Central memory CD4-positive, alpha-beta T cell (primary cell): ENCODE measurements at regions not wholly inside any gene's neighbourhood (a gene's known extent, or its start where the extent isn't known, plus 50 kb on each side); places are given as distances from the start of the nearest gene placed in this dataset.

Experiments
- DNase-seq: peaks from one replicate; pipeline ENCODE4 v3.0.0; 2022

DNA sequence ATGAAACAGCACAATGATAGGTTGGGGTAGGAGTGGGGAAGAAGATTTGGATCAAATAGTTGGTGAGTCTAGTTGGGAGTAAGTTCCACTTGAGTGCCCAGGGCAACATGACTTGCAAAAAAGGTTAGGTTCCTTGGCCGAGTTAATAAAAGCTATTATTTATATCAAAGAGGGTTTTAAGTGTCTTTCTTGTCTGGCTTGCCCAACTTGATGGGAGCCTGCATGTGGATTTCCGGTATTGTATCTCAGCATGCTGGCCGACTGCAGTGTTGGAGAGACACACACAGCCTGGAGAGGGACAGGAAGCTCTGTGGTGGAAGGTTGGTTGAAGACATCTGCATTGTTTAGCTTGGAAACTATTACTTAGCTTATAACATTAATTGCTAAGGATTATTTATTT lies 449.5 kb upstream of the TBL1XR1 start:
- peak; percentile 19 for DNase-seq

DNA sequence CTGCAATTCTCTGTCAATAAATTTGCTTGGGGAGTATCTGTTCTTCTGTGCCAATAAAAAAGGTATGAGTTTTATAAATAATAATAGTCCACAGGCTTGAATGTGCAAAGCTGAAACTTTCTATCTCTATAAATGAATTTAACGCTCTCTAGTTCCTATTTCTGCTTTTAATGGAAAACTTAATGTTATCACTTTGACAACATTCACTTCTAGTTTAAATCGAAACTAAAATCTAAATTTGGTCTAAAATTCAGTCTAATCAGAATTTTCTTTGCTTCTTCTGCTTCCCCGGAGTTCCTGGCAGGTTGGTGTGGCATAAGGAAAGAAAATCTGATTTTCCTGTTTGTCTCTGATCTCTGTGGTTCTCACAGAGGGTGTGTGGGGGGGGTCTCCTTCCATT lies 450.1 kb upstream of the TBL1XR1 start:
- DNase-seq = no peak

DNA sequence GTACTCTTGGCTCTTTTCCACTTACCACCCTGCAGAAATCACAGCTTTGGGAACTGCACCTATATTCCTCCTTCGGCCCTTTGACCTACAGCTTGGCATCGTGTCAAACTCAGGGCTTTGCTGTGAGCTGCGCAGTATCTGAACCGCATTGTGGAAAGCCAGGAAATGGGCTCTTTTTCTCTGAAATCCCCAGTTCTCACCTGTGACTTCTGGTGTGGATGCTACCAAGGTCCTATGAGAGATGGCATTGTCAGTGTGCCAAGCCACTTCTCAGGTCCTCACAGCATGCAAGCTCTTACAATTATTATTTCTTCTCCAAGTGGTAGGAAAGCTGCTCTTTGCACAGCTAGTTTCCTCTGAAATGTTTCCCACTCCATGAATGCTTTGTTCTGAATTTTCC lies 450.6 kb upstream of the TBL1XR1 start:
- peak; percentile 13 for DNase-seq

DNA sequence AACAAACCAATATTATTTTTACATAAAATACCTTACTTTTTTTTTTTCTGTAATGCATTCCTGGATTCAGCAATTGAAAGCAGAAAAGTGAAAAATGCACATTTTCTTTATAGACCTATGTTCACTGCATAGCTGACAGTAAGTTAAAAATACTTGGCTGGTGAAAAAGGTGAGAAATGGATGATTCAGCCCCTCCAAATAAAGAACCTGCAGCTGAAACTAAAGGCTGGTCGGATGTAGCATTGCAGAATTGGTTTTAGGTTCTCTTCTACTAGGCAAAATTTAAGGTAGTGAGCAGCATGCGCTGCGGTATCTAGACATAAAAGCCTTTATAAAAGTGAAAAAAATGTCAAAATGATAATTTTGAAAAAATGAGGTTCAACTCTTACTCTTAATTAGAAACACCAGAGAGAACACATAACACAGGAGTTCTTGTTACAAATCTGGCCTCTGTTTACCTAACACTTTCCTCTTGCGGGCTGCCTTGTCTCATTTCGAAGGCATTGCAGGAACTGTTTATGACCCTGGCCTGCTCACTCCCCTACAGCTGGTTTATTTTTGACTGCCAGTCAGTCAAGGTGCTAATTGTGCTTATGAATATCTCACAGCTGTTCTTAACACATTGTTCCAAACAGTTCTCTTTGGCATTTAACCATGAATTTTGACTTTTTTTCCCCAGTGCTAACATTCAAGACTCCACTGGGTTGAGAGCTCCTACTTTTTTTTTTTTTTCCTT lies 455.4 kb upstream of the TBL1XR1 start:
- DNase-seq = no peak

DNA sequence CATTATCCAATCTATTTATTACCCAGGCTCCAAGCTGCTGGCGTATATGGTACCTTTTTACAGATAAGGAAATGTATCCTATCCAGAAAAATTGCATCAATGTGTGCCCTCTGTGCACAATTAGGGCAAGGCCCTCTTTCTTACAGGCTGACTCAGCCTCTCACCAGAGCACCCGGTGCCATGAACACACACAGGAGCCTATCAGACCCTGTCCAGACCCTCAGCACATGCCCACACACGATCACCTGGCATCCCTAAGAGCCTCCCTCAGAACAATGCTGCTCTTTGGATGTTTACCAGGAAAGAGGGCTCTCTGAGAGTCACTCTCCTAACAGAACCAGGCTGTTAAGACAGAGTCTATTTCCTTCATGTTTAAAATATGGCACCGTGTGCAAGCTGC lies 460.0 kb upstream of the TBL1XR1 start:
- no peak for DNase-seq

DNA sequence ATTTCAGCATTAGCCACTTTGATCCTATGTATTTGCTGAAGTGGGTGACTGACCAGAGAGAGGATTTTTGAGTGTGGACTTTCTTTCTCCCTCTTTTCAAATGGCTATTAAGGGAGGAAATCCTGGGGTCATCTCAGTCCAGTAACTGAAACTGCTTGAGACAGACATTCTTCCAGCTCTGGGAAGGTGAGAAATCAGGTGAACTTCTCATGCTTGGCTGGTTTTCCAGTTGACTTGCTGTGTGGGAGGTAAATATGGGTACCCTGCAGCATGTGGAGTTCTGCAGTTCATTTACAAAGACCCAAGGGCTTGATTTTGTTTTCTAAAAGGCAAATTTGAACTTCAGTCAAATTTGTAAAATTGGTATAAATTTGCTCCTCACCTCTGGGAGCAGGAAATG lies 461.1 kb upstream of the TBL1XR1 start:
- DNase-seq = no peak

DNA sequence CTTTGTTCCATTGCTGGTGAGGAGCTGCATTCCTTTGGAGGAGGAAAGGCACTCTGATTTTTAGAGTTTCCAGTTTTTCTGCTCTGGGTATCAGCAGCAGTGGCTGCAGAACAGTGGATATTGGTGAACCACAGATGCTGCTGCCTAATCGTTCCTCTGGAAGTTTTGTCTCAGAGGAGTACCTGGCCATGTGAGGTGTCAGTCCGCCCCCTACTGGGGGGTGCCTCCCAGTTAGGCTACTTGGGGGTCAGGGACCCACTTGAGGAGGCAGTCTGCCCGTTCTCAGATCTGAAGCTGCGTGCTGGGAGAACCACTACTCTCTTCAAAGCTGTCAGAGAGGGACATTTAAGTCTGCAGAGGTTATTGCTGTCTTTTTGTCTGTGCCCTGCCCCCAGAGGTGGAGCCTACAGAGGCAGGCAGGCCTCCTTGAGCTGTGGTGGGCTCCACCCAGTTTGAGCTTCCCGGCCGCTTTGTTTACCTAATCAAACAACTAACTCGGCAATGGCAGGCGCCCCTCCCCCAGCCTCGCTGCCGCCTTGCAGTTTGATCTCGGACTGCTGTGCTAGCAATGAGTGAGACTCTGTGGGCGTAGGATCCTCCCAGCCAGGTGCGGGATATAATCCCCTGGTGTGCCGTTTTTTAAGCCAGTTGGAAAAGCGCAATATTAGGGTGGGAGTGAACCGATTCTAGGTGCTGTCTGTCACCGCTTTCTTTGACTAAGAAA lies 467.3 kb upstream of the TBL1XR1 start:
- peak; percentile 21 for DNase-seq

DNA sequence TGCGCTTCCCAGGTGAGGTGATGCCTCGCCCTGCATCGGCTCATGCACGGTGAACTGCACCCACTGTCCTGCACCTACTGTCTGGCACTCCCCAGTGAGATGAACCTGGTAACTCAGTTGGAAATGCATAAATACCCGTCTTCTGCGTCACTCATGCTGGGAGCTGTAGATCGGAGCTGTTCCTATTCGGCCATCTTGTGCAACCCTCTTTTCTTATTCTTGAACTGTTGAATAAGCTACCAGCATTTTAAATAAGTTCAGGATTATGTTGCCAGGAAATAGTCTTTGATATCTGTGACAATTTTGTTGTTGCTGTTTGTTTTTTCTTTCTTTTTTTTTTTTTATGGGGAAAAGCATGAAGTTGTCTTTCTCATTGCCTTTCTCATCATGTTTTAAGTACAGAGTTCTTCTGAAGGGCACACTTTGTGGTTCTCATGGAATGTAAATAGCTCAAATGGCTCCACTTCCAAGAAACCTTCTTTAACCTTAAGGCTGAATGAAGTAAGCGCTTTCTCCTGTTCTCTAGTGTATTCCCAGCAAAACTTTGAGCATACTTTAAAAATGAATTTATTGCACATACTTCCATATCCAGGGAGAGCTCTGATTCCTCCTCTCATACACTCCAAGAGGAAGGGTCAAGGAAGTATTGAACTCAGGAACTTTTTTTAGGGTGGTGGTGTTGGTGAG lies 468.0 kb upstream of the TBL1XR1 start:
- no peak for DNase-seq

DNA sequence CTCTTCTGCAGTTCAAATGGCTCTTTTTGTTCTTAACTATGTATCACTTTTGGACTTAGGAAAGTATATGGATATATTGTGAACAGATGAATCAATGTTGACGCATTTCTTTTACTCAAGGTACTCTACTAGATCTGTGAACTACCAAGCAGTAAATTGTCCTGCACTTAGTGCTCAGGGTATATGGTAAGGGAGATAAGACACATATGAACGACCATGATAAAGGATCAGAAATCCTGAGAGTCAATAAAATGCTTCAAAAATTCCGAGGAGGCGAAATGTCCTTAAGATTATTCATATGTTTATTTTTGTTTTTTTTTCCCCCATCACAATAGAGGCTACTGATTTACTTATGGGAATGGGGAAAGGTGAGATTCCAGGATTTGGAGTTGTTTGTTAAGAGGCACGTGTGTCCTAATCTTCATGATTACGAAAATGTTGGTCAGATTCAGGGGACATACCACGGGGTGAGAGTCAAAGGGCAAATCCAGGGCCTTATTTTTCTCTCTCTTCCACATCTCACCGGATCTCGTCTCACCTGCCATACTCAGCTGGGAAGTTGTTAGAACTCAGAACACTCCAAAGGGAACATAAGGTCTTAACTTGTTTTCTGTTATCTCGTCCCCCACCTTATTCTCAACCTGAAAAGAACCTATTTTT lies 475.1 kb upstream of the TBL1XR1 start:
- no peak for DNase-seq

DNA sequence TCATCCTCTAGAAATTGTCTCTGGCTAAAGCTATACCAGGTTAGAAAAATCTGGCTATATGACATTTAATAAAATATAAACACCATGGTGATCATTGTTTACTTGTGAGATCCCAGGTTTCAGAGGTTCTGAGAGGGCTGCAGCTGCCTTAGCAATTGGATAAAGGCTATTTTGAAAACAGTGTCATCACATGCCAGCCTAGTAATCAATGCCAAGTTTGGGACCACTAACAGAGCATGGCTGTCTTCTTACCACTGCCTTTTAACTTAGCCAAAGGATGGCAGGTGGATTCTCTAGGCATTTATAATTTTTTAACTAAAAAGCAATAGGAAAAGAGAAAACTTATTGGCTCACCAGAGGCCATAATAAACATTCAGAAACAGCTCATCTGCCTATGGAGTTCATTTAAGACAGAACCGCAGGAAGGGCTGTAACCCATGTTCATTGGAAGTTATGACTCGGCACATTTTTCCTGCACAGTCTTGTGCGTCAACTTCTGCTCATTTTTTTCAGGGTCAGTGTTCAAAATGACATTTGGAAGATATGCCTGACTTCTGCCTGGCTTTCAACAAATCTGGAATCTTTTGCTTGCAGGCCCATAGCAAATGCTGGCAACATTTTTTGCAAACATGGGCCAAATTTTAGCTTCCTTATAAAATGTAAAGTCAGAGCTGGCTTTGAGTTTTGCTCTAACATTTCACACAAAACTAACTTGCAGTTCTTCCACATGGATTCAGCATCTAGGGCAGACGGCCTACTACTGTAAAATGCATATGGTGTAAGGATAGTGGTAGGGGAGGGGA lies 476.0 kb upstream of the TBL1XR1 start:
- DNase-seq = no peak

DNA sequence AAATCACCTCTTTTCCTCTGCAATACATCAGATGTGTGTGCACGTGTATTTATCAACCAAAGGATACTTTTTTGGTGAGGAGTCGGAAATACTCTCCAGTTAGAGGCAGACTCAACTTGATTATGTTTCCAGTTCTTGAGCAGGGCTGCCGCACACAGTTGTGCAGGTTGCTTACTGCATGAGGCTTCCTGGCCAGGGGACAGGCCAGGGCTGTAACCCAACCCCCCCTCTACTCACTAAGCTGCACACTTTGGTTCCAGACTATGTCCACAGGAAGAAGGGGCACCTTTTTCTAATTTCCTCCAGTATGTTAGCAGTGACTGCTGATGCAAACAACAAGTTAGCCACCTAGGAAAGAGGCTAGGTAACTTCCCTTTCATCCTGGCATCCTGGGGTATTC lies 476.9 kb upstream of the TBL1XR1 start:
- no peak for DNase-seq

DNA sequence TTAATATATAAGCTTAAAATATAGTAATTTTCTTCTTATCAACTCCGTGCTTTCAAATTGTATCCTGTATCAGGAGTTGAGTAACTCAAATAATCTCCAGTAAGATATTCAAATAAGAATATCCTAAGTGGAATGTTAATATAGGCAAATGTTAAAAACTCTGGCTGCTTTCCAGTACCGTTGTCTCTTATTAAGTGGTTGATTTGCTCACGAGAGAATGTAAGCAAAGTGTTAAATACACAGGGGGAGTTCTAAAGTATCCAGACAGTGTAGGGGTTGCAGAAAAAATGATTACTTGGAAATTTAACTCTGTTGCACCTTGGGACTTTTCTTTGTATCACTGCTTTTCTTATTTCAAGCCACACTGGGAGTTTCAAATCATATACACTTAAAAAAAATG lies 478.9 kb upstream of the TBL1XR1 start:
- DNase-seq = no peak

DNA sequence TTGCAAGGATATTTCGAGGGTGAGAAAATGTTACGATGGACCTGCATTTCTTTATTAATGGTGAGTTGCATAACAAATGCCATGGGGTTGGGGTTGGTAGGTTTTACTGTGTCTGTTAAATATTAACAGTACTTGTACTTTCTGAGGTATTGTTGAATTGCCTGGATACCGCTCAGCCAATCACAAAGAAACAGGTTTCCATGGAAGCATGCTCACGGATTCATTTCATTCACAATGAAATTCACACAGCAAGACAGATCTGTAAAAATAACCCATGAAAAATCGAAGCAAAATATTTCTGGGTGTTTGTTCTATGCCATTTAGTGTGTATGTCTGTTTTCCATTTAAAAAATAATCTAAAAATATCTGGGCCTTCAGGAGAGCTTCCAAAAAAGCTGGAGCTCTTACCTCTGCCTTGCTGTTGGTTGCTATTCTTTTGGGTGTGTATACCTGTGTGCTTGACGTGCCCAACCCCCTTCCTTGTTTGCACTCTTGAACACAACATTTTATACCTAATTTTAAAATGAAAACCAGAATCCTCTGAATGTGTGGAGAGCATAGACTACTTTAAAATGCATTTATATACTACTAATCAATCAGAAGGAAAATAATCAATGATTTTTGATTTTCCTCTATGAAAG lies 479.8 kb upstream of the TBL1XR1 start:
- no peak for DNase-seq

DNA sequence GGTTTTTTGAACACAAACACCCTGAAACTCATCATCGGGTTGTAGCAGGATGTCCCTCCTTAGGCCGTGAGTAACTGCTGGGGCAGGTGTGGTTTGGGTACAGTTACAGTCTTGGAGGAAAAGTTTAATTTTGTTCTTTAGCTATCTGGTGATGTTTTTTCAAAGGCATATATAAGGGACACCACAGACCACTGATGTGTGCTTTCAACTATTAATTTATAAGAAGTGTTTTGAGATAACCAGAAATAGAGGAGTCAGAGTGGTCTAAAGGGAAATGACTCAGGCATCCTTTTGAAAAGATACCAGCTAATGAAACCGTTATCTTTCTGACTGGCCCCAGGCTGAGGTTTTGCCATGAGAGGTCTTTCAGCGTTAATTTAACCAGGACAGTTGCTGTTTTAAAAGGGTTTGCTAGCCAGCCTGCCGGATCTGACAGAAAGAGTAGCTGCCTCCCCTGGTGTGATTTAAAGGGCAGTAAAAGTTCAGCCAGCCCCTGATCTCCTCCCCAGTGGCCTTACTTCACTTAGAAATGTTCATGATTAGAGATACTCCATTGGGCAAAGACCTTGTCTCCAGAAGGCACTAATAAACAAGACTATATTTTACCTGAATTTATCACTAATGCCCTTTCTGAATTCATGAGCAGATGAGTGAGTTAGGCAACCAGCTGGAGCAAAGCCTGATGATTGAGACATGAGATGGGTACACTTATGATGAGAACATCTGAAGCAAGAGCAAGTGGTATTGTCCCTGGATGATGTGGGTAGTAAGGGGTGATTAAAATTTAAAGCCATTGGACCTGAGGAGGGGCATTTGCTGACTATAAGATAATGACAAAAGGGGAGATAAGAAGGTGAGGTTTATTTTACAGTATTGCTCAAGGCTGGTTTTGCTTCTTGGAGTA lies 482.5 kb upstream of the TBL1XR1 start:
- no peak for DNase-seq

DNA sequence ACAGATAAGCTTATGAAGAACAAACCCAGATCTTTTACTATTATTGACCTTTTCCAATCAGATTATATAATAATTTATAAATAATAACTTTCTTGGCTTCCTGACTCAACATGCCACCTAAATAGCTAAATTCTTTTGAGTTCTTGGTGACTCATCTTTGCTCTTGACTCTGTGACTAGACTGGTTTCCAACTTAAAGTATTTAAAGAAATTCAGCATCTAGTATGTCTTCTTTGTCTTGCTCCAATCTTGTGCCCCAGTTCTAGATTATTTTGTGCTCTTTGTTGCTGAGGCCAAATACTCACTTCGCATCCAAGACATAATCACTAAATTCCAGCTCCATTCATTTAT lies 483.2 kb upstream of the TBL1XR1 start:
- DNase-seq = no peak

DNA sequence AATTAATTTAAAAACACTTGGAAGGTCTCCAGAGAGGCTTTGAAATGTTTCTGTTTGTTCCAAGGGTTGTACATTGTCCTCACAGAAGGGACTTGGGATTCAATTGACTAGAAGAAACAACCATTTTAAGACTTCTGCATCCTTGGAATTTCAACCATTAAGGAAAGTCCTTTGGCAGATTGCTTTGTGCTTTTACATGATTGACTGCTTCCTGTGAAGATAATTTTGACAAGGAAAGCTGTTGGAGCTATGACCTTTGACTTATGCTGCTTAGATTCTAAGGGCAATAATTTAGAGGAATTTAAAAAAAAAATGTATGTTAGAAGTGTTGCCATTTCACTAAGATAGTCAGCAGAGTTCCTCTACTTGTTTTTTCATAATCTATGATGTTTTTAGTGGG lies 483.9 kb upstream of the TBL1XR1 start:
- no peak for DNase-seq

DNA sequence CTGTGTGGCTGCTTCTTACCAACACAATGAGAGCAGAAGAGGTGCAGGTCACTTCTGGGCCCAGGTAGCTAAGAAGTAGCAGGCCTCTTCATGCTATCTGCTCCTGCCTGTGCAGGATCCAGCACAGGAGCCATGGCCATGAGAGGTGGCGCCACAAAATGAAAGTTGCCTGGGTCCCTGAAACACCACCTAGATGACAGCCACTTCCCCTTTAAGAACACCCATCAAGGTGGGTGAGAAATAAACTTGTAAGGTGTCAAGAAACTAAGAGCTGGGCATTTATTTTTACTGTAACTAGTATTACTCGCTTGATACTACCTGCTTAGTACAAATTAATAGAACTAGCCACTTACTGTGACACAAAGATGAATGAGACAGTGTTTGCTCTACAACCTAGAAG lies 484.6 kb upstream of the TBL1XR1 start:
- DNase-seq = no peak

DNA sequence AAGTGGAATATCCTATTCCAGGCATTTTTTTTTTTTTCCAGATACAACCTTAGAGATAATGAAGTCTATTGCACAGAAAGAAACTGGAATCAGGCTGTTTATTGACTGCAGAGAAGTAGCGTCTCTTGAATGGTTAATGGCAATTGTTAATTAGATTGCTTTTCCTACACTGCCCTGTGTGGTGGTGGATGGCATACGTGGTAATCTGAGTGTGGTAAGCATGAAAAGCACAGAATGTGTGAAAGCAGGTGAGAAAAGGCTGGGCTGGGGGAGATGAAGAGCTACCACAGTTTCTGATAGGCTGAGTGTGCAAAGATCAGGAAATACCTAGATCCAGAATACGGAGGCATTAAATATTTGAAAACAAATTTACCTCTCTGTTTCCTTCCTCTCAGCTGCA lies 486.3 kb upstream of the TBL1XR1 start:
- DNase-seq = no peak

DNA sequence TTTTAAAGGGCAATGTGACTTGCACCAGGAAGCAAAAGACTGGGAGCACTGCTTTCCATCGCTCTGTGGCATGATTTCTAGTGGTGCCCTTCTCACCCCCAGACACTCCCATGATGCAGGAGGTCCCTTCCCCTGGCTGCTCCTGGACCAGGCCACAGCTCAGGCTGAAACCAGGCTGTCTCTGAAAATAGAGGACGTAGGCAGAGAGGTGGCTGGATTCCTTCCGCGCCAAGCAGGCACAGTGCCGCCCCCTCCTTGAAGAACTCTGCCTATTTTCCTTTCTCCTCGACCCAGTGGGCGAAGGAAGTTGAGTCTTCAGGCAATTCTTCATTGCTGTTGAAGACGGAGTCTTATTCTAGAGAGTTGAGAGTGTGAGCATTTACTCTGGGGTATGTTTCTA lies 489.4 kb upstream of the TBL1XR1 start:
- DNase-seq = no peak

DNA sequence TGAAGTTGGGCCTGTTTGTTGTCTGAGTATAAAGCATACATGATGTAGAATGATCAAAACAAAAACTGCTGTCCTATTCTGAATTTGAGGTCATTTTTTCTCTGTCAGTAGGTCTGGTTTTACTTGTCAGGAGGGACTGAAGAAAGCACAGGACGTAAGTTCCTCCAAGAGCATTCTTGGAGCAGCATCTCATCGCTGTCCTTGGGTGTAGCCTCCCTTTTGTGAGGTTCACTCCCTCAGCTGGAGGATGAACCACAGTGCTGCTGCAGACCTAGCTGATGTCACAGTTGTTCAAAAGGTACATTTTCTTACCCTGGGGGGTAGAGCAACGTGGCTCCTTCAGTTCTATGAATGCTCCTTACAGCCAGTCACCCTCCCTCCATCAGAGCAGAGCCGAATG lies 490.0 kb upstream of the TBL1XR1 start:
- no peak for DNase-seq

DNA sequence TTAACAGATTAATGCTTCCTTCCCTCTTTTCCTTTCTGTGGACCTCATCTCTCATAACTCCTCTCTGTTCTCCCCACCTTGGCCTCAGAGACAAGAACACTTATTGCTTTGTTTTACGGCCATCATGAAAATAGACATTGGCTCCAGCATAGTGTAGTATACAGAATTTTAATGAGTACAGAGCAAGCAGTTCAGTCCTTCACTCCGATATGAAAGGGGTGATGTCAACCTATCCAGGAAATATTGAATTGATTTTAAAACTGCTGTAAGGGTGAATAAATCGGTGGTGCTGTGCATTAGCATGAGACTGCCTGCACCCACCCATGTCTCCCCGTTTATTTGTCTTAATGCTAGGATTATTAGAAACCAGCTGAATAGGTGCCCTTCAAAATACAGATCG lies 490.9 kb upstream of the TBL1XR1 start:
- no peak for DNase-seq
